ENCODE measurements at regions not wholly inside any gene's neighbourhood (a gene's known extent, or its start where the extent isn't known, plus 50 kb on each side); places are given as distances from the start of the nearest gene placed in this dataset.

GRCh38 chr13:76711550-76712182 lies 174.5 kb downstream of the KCTD12 start:
- DNase-seq (ENCODE audit: low spot score), result no peak

GRCh38 chr13:76709851-76710250 lies 176.4 kb downstream of the KCTD12 start:
- DNase-seq (ENCODE audit: low spot score), result no peak

- DNase-seq (ENCODE audit: low spot score), result no peak
These were observed 178.0 kb downstream of the KCTD12 start for GRCh38 chr13:76708138-76708688.

GRCh38 chr13:76707360-76707759 lies 178.8 kb downstream of the KCTD12 start:
- DNase-seq (ENCODE audit: low spot score), result no peak

GRCh38 chr13:76703621-76704288 lies 182.4 kb downstream of the KCTD12 start:
- DNase-seq (ENCODE audit: low spot score), result no peak

GRCh38 chr13:76703216-76703615 lies 183.0 kb downstream of the KCTD12 start:
- no peak for DNase-seq (ENCODE audit: low spot score)

- DNase-seq (ENCODE audit: low spot score), result no peak
These were observed 188.9 kb downstream of the KCTD12 start for GRCh38 chr13:76697288-76697687.

GRCh38 chr13:76696370-76696769 lies 189.8 kb downstream of the KCTD12 start:
- no peak for DNase-seq (ENCODE audit: low spot score)

GRCh38 chr13:76693086-76693485 lies 193.1 kb downstream of the KCTD12 start:
- no peak for DNase-seq (ENCODE audit: low spot score)

GRCh38 chr13:76692346-76692745 lies 193.9 kb downstream of the KCTD12 start:
- no peak for DNase-seq (ENCODE audit: low spot score)

- no peak for DNase-seq (ENCODE audit: low spot score)
These were observed 195.6 kb downstream of the KCTD12 start for GRCh38 chr13:76690611-76691010.

- DNase-seq (ENCODE audit: low spot score), result no peak
These were observed 198.7 kb downstream of the KCTD12 start for GRCh38 chr13:76687467-76687866.

GRCh38 chr13:76685938-76686337 lies 200.3 kb downstream of the KCTD12 start:
- DNase-seq (ENCODE audit: low spot score), result no peak

- DNase-seq (ENCODE audit: low spot score), result no peak
These were observed 201.9 kb downstream of the KCTD12 start for GRCh38 chr13:76684336-76684735.

GRCh38 chr13:76683854-76684253 lies 202.4 kb downstream of the KCTD12 start:
- DNase-seq (ENCODE audit: low spot score), result no peak

- no peak for DNase-seq (ENCODE audit: low spot score)
These were observed 203.0 kb downstream of the KCTD12 start for GRCh38 chr13:76683168-76683567.

- no peak for DNase-seq (ENCODE audit: low spot score)
These were observed 206.1 kb downstream of the KCTD12 start for GRCh38 chr13:76680112-76680511.

GRCh38 chr13:76677043-76677442 lies 209.2 kb downstream of the KCTD12 start:
- DNase-seq (ENCODE audit: low spot score), result no peak

- no peak for DNase-seq (ENCODE audit: low spot score)
These were observed 213.8 kb downstream of the KCTD12 start for GRCh38 chr13:76672420-76672819.

GRCh38 chr13:76668716-76669115 lies 217.5 kb downstream of the KCTD12 start:
- DNase-seq (ENCODE audit: low spot score), result no peak

GRCh38 chr13:76668141-76668540 lies 218.1 kb downstream of the KCTD12 start:
- no peak for DNase-seq (ENCODE audit: low spot score)

- no peak for DNase-seq (ENCODE audit: low spot score)
These were observed 218.7 kb downstream of the KCTD12 start for GRCh38 chr13:76667551-76667950.

- no peak for DNase-seq (ENCODE audit: low spot score)
These were observed 222.4 kb downstream of the KCTD12 start for GRCh38 chr13:76663592-76664335.
